MCF 10A (cell line): ENCODE measurements at regions not wholly inside any gene's neighbourhood (a gene's known extent, or its start where the extent isn't known, plus 50 kb on each side); places are given as distances from the start of the nearest gene placed in this dataset.
A peak's percentile ranks its signal among the peaks of the same experiment; 100 is the strongest.

ENCODE experiments used
- BruUV-seq: library from RNA; stranded (reverse); fragments of 400-500 nt; replicated peaks from 2 replicates; lab custom pipeline; 2021; lab: Mats Ljungman, UMichigan
- CTCF ChIA-PET: fragments of 300-600 bp; sonication (Branson Sonifier 250); formaldehyde crosslinking; extraction: SDS; loops from one replicate; lab custom pipeline; 2021; ENCODE audit warnings: antibody characterized with exemption, inconsistent platforms; lab: Yijun Ruan, JAX
- POLR2A ChIA-PET: fragments of 300-600, 350-650 bp; sonication (Branson Sonifier 250); formaldehyde crosslinking; extraction: SDS; loops from one replicate; lab custom pipeline; 2020; ENCODE audit warnings: antibody characterized with exemption, inconsistent platforms; lab: Yijun Ruan, JAX
- DNase-seq: peaks from one replicate; pipeline ENCODE4 v3.0.0-alpha.2; 2018; ENCODE audit not compliant: unreplicated experiment
- H3K27ac Mint-ChIP-seq: one replicate; pipeline ENCODE4 v1.8.0; 2022; ENCODE audit warnings: mild to moderate bottlenecking, low read depth, mixed read lengths; ENCODE audit not compliant: unreplicated experiment
- H3K27me3 Mint-ChIP-seq: one replicate; pipeline ENCODE4 v1.8.0; 2022; ENCODE audit warnings: mixed read lengths; ENCODE audit not compliant: insufficient read depth, unreplicated experiment
- H3K36me3 Mint-ChIP-seq: one replicate; pipeline ENCODE4 v1.8.0; 2022; ENCODE audit warnings: mild to moderate bottlenecking, moderate library complexity, mixed read lengths; ENCODE audit not compliant: insufficient read depth, unreplicated experiment
- H3K4me1 Mint-ChIP-seq: one replicate; pipeline ENCODE4 v1.8.0; 2022; ENCODE audit warnings: mixed read lengths; ENCODE audit not compliant: insufficient read depth, unreplicated experiment
- H3K4me3 Mint-ChIP-seq: one replicate; pipeline ENCODE4 v1.8.0; 2022; ENCODE audit warnings: mild to moderate bottlenecking, moderate library complexity, mixed read lengths; ENCODE audit not compliant: unreplicated experiment
- H3K9me3 Mint-ChIP-seq: one replicate; pipeline ENCODE4 v1.8.0; 2022; ENCODE audit warnings: mixed read lengths; ENCODE audit not compliant: unreplicated experiment
- intact Hi-C: fragments of 100-400 bp; cut with micrococcal nuclease; formaldehyde crosslinking; loops from 2 replicates; pipeline ENCODE4 v1.14.1; 2022
- TF ChIP-seq, protein P1 (sequence below): fragments of 200-600 bp; IDR thresholded peaks from one replicate; pipeline ENCODE4 v1.8.0; 2022; ENCODE audit warnings: antibody characterized with exemption, mild to moderate bottlenecking; ENCODE audit not compliant: unreplicated experiment

DNA sequence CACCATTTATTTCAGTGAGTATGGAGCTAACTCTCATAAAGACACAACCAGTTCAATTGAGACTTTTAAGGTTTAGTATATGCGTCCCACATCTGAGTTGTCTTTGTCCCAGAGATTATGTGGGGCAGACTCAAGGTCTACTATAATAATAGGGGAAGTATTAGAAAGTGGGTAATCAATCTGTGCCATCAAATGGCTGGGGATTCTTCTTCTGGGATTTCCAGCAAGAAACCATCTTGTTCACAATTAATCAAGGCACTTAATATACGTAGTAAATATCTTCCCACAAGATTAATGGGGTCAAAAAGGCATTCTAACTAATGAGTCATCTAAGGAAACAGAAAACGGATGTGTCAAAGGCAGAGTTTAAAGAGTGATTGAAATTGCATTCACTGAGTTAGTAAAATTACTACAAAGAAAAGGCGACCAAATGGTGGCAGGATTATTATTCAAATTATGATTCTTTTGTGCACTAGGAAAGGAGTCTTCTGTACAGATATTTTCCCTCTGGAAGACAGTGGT lies 179.8 kb upstream of the REG3G start:
- no peak overlapping the region for H3K27ac Mint-ChIP-seq
- BruUV-seq = no TSS peak
- no peaks in the 10 kb centered on the region for H3K4me1 Mint-ChIP-seq
- no peak overlapping the region for H3K4me3 Mint-ChIP-seq
- peaks cover 19% of the 10 kb centered on the region for H3K27me3 Mint-ChIP-seq
- DNase-seq = no peak
- no peaks in the 10 kb centered on the region for H3K9me3 Mint-ChIP-seq
- intact Hi-C loops = loop anchor here (2.0 kb wide), 1 partner anchor 15 kb away; no protein-coding TSS in a partner anchor
- no peaks in the 10 kb centered on the region for H3K36me3 Mint-ChIP-seq
- TF ChIP-seq, protein P1, sequence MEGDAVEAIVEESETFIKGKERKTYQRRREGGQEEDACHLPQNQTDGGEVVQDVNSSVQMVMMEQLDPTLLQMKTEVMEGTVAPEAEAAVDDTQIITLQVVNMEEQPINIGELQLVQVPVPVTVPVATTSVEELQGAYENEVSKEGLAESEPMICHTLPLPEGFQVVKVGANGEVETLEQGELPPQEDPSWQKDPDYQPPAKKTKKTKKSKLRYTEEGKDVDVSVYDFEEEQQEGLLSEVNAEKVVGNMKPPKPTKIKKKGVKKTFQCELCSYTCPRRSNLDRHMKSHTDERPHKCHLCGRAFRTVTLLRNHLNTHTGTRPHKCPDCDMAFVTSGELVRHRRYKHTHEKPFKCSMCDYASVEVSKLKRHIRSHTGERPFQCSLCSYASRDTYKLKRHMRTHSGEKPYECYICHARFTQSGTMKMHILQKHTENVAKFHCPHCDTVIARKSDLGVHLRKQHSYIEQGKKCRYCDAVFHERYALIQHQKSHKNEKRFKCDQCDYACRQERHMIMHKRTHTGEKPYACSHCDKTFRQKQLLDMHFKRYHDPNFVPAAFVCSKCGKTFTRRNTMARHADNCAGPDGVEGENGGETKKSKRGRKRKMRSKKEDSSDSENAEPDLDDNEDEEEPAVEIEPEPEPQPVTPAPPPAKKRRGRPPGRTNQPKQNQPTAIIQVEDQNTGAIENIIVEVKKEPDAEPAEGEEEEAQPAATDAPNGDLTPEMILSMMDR = no peak
- ChIA-PET POLR2A (no interaction called here), CTCF (interaction anchor here (0.8 to 1.0 kb wide), 2 partner anchors 12 to 24 kb away, joined by 3 read pairs; no protein-coding TSS in a partner anchor)

DNA sequence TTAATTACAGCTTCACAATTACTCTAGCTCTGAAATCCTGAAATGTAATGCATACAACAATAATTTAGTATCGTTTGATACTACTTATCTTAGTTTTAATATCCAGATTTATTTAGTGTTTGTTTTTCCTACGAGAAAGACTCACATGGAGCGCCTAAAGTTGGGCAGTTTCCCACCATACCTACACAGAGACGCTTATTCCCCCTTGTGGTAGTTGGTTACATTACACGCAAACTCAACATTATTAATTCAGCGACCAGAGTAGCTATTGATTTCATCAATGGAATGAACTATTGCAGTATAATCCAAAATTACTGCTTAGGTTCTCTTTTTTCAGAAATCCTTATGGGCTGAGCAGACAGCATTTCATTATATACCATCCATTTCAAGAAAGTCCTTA lies 164.0 kb upstream of the REG3G start:
- no TSS peak for BruUV-seq
- Mint-ChIP-seq H3K4me1 (no peaks in the 10 kb centered on the region), H3K27ac (no peak overlapping the region), H3K4me3 (no peak overlapping the region), H3K36me3 (no peaks in the 10 kb centered on the region), H3K9me3 (no peaks in the 10 kb centered on the region), H3K27me3 (peaks cover 13% of the 10 kb centered on the region)
- intact Hi-C loops = no loop called here
- ChIA-PET POLR2A (no interaction called here), CTCF (interaction anchor here (0.6 to 1.5 kb wide), 9 partner anchors 9 to 492 kb away, joined by 3 to 7 read pairs (median 3); no protein-coding TSS in a partner anchor)
- peak; percentile 39 for DNase-seq
- TF ChIP-seq, protein P1 = peak; percentile 41

GRCh38 chr2:78864205-78864604 lies 161.3 kb upstream of the REG3G start:
- Mint-ChIP-seq H3K36me3 (no peaks in the 10 kb centered on the region), H3K4me3 (no peak overlapping the region), H3K27me3 (peaks cover 25% of the 10 kb centered on the region), H3K4me1 (no peaks in the 10 kb centered on the region), H3K27ac (no peak overlapping the region), H3K9me3 (peaks cover 7% of the 10 kb centered on the region)
- POLR2A ChIA-PET = no interaction called here
- BruUV-seq = no TSS peak
- no peak for DNase-seq
- TF ChIP-seq, protein P1 = no peak
- intact Hi-C loops = no loop called here
- CTCF ChIA-PET = interaction anchor here (0.6 kb wide), 3 partner anchors 54 to 1944 kb away, joined by 3 to 4 read pairs (median 3); no protein-coding TSS in a partner anchor

- peaks cover 34% of the 10 kb centered on the region for H3K27me3 Mint-ChIP-seq
- H3K9me3 Mint-ChIP-seq = peaks cover 7% of the 10 kb centered on the region
- ChIA-PET POLR2A (no interaction called here), CTCF (no interaction called here)
- no peaks in the 10 kb centered on the region for H3K4me1 Mint-ChIP-seq
- H3K4me3 Mint-ChIP-seq = no peak overlapping the region
- no TSS peak for BruUV-seq
- TF ChIP-seq, protein P1 = no peak
- H3K36me3 Mint-ChIP-seq = no peaks in the 10 kb centered on the region
- no peak overlapping the region for H3K27ac Mint-ChIP-seq
- no peak for DNase-seq
- intact Hi-C loops = no loop called here
Measured at GRCh38 chr2:78865667-78866066, 159.8 kb upstream of the REG3G start.
